SK-N-SH (cell line): ENCODE measurements at regions not wholly inside any gene's neighbourhood (a gene's known extent, or its start where the extent isn't known, plus 50 kb on each side); places are given as distances from the start of the nearest gene placed in this dataset.

Experiments
- CTCF ChIA-PET: fragments of 300-600, 350-600 bp; formaldehyde crosslinking; extraction: SDS; loops from one replicate; lab custom pipeline; 2021; lab: Yijun Ruan, JAX
- POLR2A ChIA-PET: fragments of 350-600 bp; sonication (Branson Sonifier 250); formaldehyde crosslinking; extraction: SDS; loops from one replicate; lab custom pipeline; 2020; ENCODE audit warnings: antibody characterized with exemption, inconsistent platforms; lab: Yijun Ruan, JAX
- DNase-seq: peaks from one replicate; pipeline ENCODE4 v3.0.0; 2012
- H2AFZ ChIP-seq: fragments of 200-600 bp; sonication (generic); 2 replicates; pipeline ENCODE4 v1.8.1; 2016; ENCODE audit warnings: antibody characterized with exemption, mild to moderate bottlenecking, low read depth
- H3F3A ChIP-seq: fragments of 200-600 bp; sonication (generic); replicated peaks from 2 replicates; pipeline ENCODE3; 2016; ENCODE audit warnings: antibody characterized with exemption, mild to moderate bottlenecking; ENCODE audit not compliant: insufficient read depth
- H3K27ac ChIP-seq, 2 experiments: fragments of 200-500 bp in 1 of 2; fragments of 200-600 bp in 1 of 2; sonication (Bioruptor generic) in 1 of 2; sonication (generic), shearing (Covaris generic) in 1 of 2; 2 replicates each; pipeline versions ENCODE4 v1.5.1 to v1.6.1; 2014 to 2016; ENCODE audit warnings: low read depth in 2 of 2, inconsistent platforms in 1 of 2, low read length in 1 of 2, mild to moderate bottlenecking in 1 of 2, mixed read lengths in 1 of 2
- H3K27me3 ChIP-seq: fragments of 200-600 bp; sonication (generic), shearing (Covaris generic); 2 replicates; pipeline ENCODE4 v1.6.1; 2016; ENCODE audit warnings: mixed run types; ENCODE audit not compliant: insufficient read depth
- H3K36me3 ChIP-seq, 2 experiments: fragments of 200-500 bp in 1 of 2; fragments of 200-600 bp in 1 of 2; sonication (Bioruptor generic) in 1 of 2; sonication (generic) in 1 of 2; replicated peaks in 1 of 2; 2 replicates each; pipeline versions ENCODE3 to v1.5.1; 2014 to 2016; ENCODE audit warnings: low read length in 1 of 2, mild to moderate bottlenecking in 1 of 2; ENCODE audit not compliant: insufficient read depth in 2 of 2, control insufficient read depth in 1 of 2
- H3K4me1 ChIP-seq, 2 experiments: fragments of 200-500 bp in 1 of 2; fragments of 200-600 bp in 1 of 2; sonication (Bioruptor generic) in 1 of 2; sonication (generic), shearing (Covaris generic) in 1 of 2; 2 replicates each; pipeline versions ENCODE4 v1.5.1 to v1.6.1; 2014 to 2016; ENCODE audit warnings: low read depth in 1 of 2, low read length in 1 of 2, mixed run types in 1 of 2; ENCODE audit not compliant: insufficient read depth in 2 of 2, control insufficient read depth in 1 of 2
- H3K4me2 ChIP-seq: fragments of 200-600 bp; sonication (generic), shearing (Covaris generic); 2 replicates; pipeline ENCODE4 v1.6.1; 2017; ENCODE audit warnings: mixed run types
- H3K4me3 ChIP-seq, 2 experiments: fragments of 200-500 bp in 1 of 2; fragments of 200-600 bp in 1 of 2; sonication (Bioruptor generic) in 1 of 2; sonication (generic), shearing (Covaris generic) in 1 of 2; 2 replicates each; pipeline versions ENCODE4 v1.5.1 to v1.8.1; 2014 to 2016; ENCODE audit warnings: low read depth in 2 of 2, inconsistent platforms in 1 of 2, low read length in 1 of 2, mild to moderate bottlenecking in 1 of 2, mixed read lengths in 1 of 2, moderate library complexity in 1 of 2
- H3K79me2 ChIP-seq: fragments of 200-600 bp; sonication (generic); 2 replicates; pipeline ENCODE4 v1.8.1; 2017; ENCODE audit warnings: mild to moderate bottlenecking; ENCODE audit not compliant: insufficient read depth
- H3K9ac ChIP-seq: fragments of 200-600 bp; sonication (generic); 2 replicates; pipeline ENCODE4 v1.6.1; 2017; ENCODE audit warnings: mixed run types
- H3K9me2 ChIP-seq: fragments of 200-600 bp; sonication (generic); 2 replicates; pipeline ENCODE4 v1.6.1; 2017; ENCODE audit warnings: mixed run types
- H3K9me3 ChIP-seq: fragments of 200-600 bp; sonication (generic); 2 replicates; pipeline ENCODE4 v1.6.1; 2017; ENCODE audit warnings: mixed run types, mild to moderate bottlenecking, moderate library complexity
- H4K20me1 ChIP-seq: fragments of 200-600 bp; sonication (generic); 2 replicates; pipeline ENCODE4 v1.6.1; 2017; ENCODE audit warnings: mild to moderate bottlenecking, mixed run types; ENCODE audit not compliant: insufficient read depth
- CHD2 ChIP-seq: fragments of 150-350 bp; IDR thresholded peaks from 2 replicates; pipeline ENCODE4 v1.6.1; 2018; ENCODE audit warnings: low read length; ENCODE audit not compliant: partially characterized antibody
- ELF1 ChIP-seq: IDR thresholded peaks from 2 replicates; pipeline ENCODE4 v1.4.0; 2012
- EP300 ChIP-seq, 2 experiments: IDR thresholded peaks; 2 replicates each; pipeline versions ENCODE4 v1.4.0 to v1.6.1; 2012; ENCODE audit warnings: borderline replicate concordance in 1 of 2, low read depth in 1 of 2, low read length in 1 of 2
- FOSL2 ChIP-seq: IDR thresholded peaks from 2 replicates; pipeline ENCODE4 v1.4.0; 2012; ENCODE audit warnings: low read depth, mild to moderate bottlenecking, moderate library complexity, borderline replicate concordance
- FOXM1 ChIP-seq: IDR thresholded peaks from 2 replicates; pipeline ENCODE4 v1.4.0; 2012; ENCODE audit warnings: low read depth, mild to moderate bottlenecking
- GATA2 ChIP-seq: sonication (generic); formaldehyde crosslinking; IDR thresholded peaks from 2 replicates; pipeline ENCODE4 v1.5.0; 2020; ENCODE audit warnings: mild to moderate bottlenecking, missing genetic modification reagents
- IRF3 ChIP-seq: fragments of 150-350 bp; IDR thresholded peaks from 2 replicates; pipeline ENCODE4 v1.6.1; 2016; ENCODE audit warnings: mild to moderate bottlenecking, low read depth, low read length
- MXI1 ChIP-seq: IDR thresholded peaks from 2 replicates; pipeline ENCODE4 v1.6.1; 2012; ENCODE audit warnings: mild to moderate bottlenecking, low read depth, low read length, improper control_type of control experiment
- NFIC ChIP-seq: IDR thresholded peaks from 2 replicates; pipeline ENCODE4 v1.4.0; 2012; ENCODE audit warnings: borderline replicate concordance
- PBX3 ChIP-seq: IDR thresholded peaks from 2 replicates; pipeline ENCODE4; 2012
- RXRA ChIP-seq: IDR thresholded peaks from 2 replicates; pipeline ENCODE4 v1.4.0; 2012; ENCODE audit warnings: low read depth, mild to moderate bottlenecking, borderline replicate concordance
- SIN3A ChIP-seq: IDR thresholded peaks from 2 replicates; pipeline ENCODE4 v1.6.1; 2012; ENCODE audit warnings: low read depth, mild to moderate bottlenecking, low read length, moderate library complexity, borderline replicate concordance
- SMC3 ChIP-seq: IDR thresholded peaks from 2 replicates; pipeline ENCODE4 v1.6.1; 2012; ENCODE audit warnings: low read depth, low read length, improper control_type of control experiment
- TEAD4 ChIP-seq: IDR thresholded peaks from 2 replicates; pipeline ENCODE4 v1.4.0; 2012; ENCODE audit warnings: mild to moderate bottlenecking, borderline replicate concordance; ENCODE audit not compliant: insufficient read depth
- USF2 ChIP-seq: fragments of 150-350 bp; IDR thresholded peaks from 2 replicates; pipeline ENCODE4 v1.6.1; 2017; ENCODE audit warnings: antibody characterized with exemption, low read length, low read depth, borderline replicate concordance
- ZBTB33 ChIP-seq: IDR thresholded peaks from 2 replicates; pipeline ENCODE4 v1.4.0; 2012; ENCODE audit warnings: low read depth, borderline replicate concordance
- WGBS: methylation state at CpG from one replicate; pipeline ENCODE4 v1.1.6; 2017; ENCODE audit warnings: low lambda C conversion rate; 5-methylcytosine and 5-hydroxymethylcytosine counted together

GRCh38 chr4:134961963-134962362, 760.4 kb upstream of the PABPC4L start:
- H3K27ac ChIP-seq = no peak overlapping the region
- H3K36me3 ChIP-seq = no peaks in the 10 kb centered on the region
- POLR2A ChIA-PET = no interaction called here
- H3F3A ChIP-seq = no peaks in the 10 kb centered on the region
- H3K9ac ChIP-seq = no peak overlapping the region
- H2AFZ ChIP-seq = no peak overlapping the region
- no peak for DNase-seq
- CTCF ChIA-PET = no interaction called here
- no peaks in the 10 kb centered on the region for H3K9me2 ChIP-seq
- no peaks in the 10 kb centered on the region for H4K20me1 ChIP-seq
- H3K4me3 ChIP-seq = no peak overlapping the region
- no peaks in the 10 kb centered on the region for H3K27me3 ChIP-seq
- H3K79me2 ChIP-seq = no peaks in the 10 kb centered on the region
- no peak for TF ChIP-seq EP300 (IDR thresholded peaks at IDR 0.05; ENCODE audit: borderline replicate concordance in 1 of 2, low read depth in 1 of 2, low read length in 1 of 2)
- no peak for TF ChIP-seq USF2
- TF ChIP-seq ZBTB33 = no peak
- no peak for TF ChIP-seq MXI1
- TF ChIP-seq, all 33 proteins: peak for 0
- Histone ChIP-seq H3K9me3 (no peaks in the 10 kb centered on the region), H3K4me1 (no peaks in the 10 kb centered on the region), H3K4me2 (no peak overlapping the region)
- whole genome bisulfite sequencing = 8% methylated on average over 3 of the region's 3 CpGs

GRCh38 chr4:134958862-134959261, 757.3 kb upstream of the PABPC4L start:
- H3K36me3 ChIP-seq = no peaks in the 10 kb centered on the region
- no peaks in the 10 kb centered on the region for H3F3A ChIP-seq
- H3K4me2 ChIP-seq = no peak overlapping the region
- no peaks in the 10 kb centered on the region for H3K9me2 ChIP-seq
- H2AFZ ChIP-seq = no peak overlapping the region
- no peaks in the 10 kb centered on the region for H3K9me3 ChIP-seq
- H3K9ac ChIP-seq = no peak overlapping the region
- CTCF ChIA-PET = no interaction called here
- no peaks in the 10 kb centered on the region for H4K20me1 ChIP-seq
- no peaks in the 10 kb centered on the region for H3K79me2 ChIP-seq
- POLR2A ChIA-PET = no interaction called here
- no peak for TF ChIP-seq PBX3
- no peak for TF ChIP-seq SIN3A
- TF ChIP-seq, all 33 proteins: peak for 0
- DNase-seq = no peak
- 8% methylated on average over 1 of the region's 1 CpG for whole genome bisulfite sequencing
- no peaks in the 10 kb centered on the region for H3K27me3 ChIP-seq
- H3K4me1 ChIP-seq = no peaks in the 10 kb centered on the region
- no peak overlapping the region for H3K4me3 ChIP-seq
- H3K27ac ChIP-seq = no peak overlapping the region

- WGBS = 0% methylated on average over 1 of the region's 1 CpG
- POLR2A ChIA-PET = no interaction called here
- Histone ChIP-seq H4K20me1 (no peaks in the 10 kb centered on the region), H3K79me2 (no peaks in the 10 kb centered on the region), H3K27me3 (no peaks in the 10 kb centered on the region), H3K9ac (no peak overlapping the region), H3K9me3 (no peaks in the 10 kb centered on the region), H3K36me3 (no peaks in the 10 kb centered on the region), H2AFZ (no peak overlapping the region), H3K4me2 (no peak overlapping the region), H3K4me1 (no peaks in the 10 kb centered on the region), H3F3A (no peaks in the 10 kb centered on the region), H3K9me2 (no peaks in the 10 kb centered on the region), H3K4me3 (no peak overlapping the region), H3K27ac (no peak overlapping the region)
- no peak for DNase-seq
- CTCF ChIA-PET = no interaction called here
- TF ChIP-seq SIN3A (no peak), SMC3 (no peak), NFIC (no peak), FOXM1 (no peak), CHD2 (no peak), FOSL2 (no peak), RXRA (no peak), MXI1 (no peak), ELF1 (no peak), PBX3 (no peak), GATA2 (CRISPR knock-in tag) (no peak), TEAD4 (no peak), IRF3 (no peak)
These were observed 753.5 kb upstream of the PABPC4L start for GRCh38 chr4:134955059-134955458.
